GM19324 (cell line): ENCODE measurements at regions not wholly inside any gene's neighbourhood (a gene's known extent, or its start where the extent isn't known, plus 50 kb on each side); places are given as distances from the start of the nearest gene placed in this dataset.
A peak's percentile ranks its signal among the peaks of the same experiment; 100 is the strongest.
"Not testable (repeated sequence)": the region's sequence is repeated elsewhere in the genome, so short reads cannot be mapped to it uniquely, and the experiment has no call there.

Source experiments
- ATAC-seq: cut with Tn5 transposase; IDR thresholded peaks from one replicate; pipeline ENCODE4 v1.9.1; 2021; ENCODE audit warnings: mild to moderate bottlenecking, moderate library complexity; ENCODE audit not compliant: unreplicated experiment, low FRiP score

DNA sequence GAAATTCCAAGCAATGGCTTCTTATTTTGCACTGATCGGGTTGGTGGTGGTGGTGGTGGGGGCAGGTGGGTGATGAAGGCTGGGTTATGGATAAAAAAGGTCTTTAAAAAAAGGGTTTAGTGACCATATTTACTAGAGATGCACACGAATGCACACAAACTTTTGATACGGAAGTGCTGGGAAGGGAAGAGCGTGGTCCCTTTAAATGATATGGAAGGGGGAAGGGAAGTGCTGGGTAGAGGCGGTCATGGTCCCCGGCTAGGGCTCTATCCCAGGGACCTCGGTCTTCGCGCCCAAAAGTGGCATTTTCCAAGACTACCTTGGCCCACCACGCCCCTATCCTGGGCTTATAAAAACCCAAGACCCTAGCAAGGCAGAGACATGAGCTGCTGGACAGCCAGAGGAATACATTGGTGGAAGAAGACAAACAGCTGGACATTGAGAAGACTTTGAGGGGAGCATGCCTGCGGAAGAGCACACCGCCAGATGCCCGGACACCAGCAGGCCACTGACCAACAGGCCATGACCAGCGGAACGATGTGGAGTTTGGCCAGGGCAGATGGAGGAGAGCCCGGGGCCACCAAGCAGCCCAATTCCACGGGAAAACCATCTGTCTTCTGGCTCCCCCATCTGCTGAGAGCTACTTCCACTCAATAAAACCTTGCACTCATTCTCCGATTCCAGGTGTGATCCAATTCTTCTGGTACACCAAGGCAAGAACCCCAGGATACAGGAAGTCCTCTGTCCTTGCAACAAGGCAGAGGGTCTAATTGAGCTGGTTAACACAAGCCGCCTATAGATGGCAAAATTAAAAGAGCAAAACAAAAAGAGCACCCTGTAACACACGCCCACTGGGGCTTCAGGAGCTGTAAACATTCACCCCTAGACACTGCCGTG, 1720.2 kb downstream of the MRPL39 start:
- no peak for ATAC-seq

DNA sequence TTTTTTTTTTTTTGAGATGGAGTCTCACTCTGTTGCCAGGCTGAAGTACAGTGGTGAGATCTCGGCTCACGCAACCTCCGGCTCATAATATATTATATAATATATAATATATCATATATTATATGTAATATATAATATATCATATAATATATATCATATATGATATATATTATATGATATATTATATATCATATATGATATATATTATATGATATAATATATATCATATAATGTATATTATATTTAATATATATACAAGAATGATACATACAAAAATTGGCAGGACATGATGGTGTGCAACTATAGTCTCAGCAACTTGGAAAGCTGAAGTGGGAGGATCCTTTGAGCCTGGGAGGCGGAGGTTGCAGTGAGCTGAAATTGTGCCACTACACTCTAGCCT, 1725.5 kb downstream of the MRPL39 start:
- no peak for ATAC-seq

DNA sequence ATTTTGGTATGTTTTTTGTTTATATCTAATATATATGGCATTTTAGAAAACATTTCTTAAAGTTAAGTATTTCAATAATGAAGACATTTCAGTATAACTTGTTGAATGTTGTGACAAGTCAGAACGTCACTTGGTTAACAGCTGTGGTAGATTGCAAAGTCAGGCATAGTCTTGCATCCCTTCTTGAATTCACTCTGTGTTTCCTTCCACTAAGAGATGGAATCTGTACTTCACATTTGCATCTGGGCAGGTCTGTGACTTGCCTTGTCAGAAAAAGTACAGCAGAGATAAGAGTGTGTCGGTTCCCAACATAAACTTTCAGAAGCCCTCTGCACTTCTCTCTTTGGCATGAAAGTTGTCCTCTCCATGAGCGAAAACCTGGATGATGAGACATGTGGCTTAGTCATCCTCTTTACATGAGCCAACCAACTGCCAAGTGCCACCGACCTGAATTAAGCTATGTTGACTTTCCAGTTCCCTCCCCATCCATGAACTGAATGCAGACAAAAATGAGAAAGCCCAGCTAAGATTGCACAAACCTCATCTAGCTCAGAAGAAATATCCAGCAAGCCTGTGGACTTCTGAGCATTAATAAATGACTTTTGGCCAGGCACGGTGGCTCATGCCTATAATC, 1730.2 kb downstream of the MRPL39 start:
- ATAC-seq, result no peak

DNA sequence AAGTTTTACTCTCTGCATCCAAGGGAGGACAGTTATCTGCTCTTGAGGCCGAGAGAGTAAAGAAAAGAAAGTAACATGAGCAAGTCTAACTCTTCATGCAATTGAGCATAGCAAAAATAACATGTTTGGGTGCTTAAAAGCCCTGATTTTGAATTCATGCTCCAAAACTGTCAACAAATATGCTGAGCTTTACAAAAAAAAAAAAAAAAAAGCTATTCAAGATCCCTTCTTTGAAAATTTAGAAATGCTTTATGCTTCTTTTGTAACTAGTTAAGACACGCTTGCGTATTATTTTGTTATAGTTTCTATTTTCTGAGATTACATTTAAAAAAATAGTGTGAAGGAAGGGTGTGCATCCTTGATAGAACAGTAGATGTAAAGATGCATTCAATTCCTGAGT, 1733.0 kb downstream of the MRPL39 start:
- ATAC-seq, result no peak

DNA sequence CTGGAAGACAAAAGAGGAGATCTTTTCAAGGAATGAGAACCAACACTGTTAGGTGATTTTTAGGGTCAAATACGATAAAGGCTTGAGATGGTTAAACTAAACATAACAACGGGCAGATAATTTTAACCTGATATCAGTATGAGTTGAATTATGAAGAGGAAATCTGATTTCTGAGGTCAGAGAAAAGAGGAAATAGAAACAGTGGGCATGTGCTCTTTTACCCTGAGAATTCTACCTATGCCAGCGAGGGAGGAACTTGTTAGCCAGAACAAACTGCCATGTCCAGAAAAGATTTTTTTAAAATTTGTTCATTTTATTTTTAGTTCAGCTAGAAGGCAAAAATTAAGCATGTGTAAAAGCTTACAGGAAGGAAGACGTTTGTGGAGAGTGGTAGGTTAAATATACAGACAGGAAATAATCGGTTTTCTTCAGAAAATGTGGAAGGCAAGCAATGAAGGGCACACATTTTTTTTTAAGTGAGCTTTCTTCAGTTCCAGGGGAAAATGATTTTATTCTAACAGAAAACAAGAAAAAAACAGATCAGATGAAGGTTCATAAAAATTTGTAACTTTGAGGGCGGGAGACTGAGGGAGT, 1745.3 kb downstream of the MRPL39 start:
- ATAC-seq, result no peak

DNA sequence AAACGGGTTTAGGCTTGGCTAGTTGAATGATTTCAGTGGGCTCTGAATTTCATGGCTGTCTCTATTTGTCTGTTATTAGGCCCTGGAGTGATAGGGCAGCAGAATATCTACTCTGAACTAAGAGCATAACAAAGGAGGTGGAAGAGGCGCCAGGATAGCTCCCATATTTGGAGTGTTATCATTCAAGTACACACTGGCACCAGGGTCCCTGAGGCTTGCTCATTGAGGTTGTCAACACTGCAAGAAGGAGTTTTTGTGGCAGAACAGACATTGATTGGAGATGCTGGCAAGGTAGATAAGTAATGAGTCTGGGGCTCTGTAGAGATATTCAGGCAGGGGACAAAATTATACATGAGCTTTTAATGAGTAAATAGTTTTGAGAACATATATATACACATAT, 1748.4 kb downstream of the MRPL39 start:
- no peak for ATAC-seq

DNA sequence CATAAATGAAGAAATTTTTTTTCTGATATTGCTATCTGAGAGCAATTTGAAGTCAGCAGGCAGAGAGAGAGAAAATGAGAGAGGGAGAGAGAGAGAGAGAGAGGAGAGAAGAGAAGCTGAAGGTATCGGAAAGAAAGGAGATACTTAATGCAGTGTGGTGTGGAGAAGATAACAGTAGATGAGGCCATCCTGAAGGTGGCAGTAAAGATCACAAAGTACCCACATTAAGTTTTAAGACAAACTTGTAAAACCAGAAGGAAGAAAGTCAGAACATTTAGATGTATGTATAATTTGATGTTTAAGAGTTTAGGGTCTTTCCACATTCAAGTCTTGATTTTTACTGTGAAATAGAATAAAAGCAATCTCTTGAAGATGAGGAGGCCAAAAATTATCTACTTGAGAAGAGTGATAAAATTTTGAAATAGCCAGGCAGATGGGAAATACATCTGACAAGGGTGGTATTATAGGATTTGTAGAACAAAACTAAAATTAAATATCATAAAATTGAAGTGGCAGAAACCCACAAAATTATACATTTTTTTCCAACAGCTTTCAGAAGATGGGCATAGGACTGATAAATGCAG, 1753.4 kb downstream of the MRPL39 start:
- ATAC-seq, result peak; percentile 62

DNA sequence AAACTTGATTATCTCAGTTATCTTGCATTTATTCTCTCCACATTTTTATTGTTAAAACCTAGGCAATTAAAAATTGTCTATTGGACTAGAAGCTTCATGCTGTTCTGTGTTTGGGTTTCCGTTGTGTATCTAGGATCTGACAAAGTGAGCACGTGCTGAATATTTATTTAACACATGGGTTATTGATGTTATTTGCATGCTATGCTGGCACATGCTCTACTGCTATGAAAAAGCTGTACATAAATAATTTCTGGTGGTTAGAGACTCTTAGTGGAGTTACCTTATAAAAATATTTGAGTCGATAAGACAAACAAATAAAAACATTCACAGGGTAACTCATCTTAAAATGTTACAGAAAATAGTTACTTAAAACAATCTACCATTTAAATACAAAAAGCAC, 1769.7 kb downstream of the MRPL39 start:
- no peak for ATAC-seq

DNA sequence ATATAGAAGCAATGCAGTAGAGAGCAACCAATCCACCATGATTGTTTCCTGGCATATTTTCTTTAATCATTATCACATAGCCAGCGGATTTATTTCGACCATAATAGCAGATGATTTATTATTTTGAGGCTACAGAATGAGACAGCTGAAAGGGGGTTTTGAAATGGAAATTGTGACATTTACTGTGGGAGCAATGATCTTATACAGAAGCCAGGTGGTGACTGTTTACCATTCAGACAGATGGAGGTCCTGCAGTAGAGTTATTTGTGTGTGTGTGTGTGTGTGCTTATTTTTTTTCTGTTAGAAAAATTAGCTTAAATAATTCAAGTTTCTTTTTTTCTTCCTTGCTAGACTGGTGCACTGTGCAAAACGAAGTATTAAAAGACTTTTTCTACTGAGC, 1784.5 kb downstream of the MRPL39 start:
- ATAC-seq, result no peak

DNA sequence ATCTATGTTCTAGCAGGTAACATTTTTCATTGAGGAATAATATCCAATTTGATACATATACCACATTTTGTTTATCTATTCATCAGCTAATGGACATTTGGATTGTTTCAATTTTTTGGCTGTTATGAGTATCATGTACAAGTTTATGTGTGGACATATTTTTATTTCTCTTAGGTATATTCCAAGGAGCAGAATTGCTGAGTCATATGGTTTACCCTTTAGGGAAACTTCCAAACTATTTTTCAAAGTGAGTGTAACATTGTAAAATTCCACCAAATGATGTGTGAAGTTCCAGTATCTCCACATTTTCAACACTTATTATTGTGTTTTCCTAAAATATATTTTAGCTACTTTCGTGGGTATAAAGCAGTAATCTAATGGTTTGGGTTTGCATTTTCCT, 1789.9 kb downstream of the MRPL39 start:
- ATAC-seq, result no peak

DNA sequence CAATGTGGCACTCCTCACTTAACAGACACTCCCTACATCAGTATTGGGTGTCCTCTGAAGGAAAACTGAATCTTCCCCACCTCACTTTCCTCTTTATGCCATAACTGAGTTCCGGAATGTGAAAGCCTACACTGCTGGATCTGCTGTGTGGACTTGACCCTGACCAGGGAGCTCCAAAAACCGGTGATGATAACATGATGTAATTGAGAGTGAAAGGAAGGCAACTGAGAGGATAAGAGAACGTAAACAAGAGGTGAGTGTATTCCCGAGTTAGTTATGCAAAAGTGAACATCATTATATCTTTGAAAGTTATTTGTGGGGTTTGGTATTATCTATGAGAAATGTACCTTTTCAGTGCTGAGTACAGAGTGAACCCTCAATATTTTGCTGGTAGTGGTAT, 1794.8 kb downstream of the MRPL39 start:
- ATAC-seq, result no peak

DNA sequence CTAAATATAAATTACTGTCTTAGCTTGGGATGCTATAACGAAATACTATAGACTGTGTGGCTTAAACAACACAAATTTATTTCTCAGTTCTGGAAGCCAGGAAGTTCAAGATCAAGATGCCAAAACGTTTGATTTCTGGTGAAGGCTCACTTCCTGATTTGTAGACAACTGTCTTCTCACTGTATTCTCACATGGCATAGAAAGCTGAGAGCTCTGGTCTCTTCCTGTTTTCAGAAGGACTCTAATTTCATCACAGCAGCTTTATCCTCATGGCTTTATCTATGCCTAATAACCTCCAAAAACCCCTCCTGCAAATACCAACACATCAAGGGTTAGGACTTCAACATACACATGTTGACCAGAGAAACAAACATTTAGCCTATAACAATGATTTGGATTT, 1795.5 kb downstream of the MRPL39 start:
- no peak for ATAC-seq

DNA sequence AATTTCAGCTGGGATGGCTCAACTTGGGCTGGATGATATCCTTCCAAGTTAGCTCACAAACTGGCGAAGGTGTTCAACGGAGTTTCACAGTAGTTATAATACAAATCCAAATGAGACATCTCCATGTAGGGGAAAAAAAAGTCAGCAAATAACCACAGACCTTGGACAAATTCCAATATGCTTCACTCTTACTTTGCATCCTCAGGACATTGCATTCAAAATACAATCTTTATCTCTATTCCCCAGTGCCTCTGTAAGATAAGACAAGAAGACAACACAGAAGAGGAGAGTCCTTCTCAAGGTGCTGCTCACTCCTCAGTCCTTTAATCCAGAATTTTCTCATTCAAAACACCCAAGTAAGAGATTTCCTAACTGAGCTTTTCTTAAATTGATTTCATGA, 1797.7 kb downstream of the MRPL39 start:
- no peak for ATAC-seq

DNA sequence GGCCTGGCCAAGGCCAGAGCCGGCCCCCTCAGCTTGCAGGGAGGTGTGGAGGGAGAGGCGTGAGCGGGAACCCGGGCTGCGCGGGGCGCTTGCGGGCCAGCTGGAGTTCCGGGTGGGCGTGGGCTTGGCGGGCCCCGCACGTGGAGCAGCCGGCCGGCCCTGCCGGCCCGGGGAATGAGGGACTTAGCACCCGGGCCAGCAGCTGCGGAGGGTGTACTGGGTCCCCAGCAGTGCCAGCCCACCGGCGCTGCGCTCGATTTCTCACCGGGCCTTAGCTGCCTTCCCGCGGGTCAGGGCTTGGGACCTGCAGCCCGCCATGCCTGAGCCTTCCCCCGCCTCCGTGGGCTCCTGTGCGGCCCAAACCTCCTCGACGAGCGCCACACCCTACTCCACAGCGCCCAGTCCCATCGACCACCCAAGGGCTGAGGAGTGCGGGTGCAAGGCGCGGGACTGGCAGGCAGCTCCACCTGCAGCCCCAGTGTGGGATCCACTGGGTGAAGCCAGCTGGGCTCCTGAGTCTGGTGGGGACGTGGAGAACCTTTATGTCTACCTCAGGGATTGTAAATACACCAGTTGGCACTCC, 1800.2 kb downstream of the MRPL39 start:
- not testable (repeated sequence) for ATAC-seq

DNA sequence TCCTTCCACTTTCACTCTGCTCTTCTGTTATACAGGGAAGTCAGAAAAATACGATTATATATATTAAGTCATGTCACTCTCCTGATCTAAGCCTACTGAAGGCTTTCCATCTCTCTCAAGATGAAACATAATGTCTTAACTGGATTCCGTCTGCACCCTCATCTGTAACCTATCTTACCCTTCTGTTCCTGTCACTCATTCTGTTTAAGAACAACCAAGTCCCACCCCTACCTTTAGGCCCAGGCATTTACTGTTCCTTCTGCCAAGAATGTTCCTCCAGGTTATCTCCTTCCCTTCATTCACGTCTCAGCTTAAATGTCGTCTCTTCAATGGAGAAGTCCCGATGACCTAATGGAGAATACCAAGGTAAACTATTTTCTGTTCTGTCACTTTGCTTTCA, 1802.4 kb downstream of the MRPL39 start:
- no peak for ATAC-seq

DNA sequence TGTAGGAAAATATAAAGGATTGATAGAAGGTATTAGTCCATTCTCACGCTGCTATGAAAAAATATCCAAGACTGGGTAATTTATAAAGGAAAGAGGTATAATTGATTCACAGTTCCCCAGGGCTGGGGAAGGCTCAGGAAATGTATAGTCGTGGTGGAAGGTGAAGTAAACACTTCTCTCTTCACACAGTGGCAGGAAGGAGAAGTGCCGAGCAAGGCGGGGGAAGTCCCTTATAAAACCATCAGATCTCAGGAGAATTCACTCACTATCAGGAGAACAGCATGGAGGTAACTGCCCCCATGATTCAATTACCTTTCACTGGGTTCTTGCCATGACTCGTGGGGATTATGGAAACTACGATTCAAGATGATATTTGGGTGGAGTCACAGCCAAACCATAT, 1806.0 kb downstream of the MRPL39 start:
- no peak for ATAC-seq

DNA sequence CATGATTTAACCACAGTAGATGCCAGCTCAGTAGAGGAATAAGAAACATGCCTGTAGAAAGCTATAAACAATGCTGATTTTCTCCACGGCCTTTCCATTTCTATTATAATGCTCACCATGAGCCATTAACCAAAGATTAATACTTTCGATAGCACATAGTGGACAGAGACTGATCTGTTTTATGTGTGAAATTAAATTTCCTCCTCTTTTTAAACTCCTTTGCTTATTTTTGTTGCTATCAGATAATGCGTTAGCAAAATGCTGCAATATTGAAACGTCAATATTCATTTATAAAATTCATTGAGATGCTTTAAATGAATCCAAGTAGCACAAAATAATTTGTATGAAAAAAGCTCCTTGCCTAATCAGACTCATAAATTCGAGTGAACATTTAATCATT, 1807.9 kb downstream of the MRPL39 start:
- ATAC-seq, result no peak

DNA sequence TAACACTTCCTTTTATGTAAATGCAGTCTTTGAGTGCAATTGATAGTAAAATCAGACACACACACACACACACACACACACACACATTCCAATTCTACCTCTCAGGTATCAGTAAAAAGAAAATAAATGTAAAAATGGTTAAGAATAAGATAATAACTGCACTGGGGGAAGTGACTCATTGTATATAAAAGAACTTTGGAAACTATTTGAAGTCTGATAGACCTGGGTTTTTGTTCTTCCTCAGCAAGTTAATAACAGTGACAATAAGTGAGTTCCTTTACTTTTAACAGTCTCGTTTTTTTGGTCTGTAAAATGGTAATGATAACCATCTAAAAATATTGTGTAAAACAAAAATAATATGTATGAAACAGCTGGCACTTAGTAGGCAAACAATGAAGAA, 1815.0 kb downstream of the MRPL39 start:
- ATAC-seq, result no peak

DNA sequence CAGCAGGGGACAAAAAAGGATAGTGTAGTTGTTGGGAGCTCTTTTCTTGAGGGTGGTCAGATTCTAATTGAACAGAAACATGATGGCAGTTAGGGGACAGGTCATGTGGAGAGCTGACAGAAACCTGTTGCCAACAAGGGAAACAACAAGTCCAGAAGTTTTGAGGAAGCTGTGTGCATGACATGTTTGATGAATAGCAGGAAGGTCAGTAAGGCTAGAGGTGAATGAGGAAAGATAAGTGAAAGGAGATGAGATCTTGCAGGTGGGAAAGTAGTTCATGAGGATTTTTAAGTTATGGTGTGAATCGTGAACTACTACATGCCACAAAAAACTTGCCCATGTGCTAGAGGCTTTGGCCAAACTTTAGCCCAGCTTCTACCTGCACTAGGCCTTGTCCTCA, 1817.4 kb downstream of the MRPL39 start:
- ATAC-seq, result no peak

DNA sequence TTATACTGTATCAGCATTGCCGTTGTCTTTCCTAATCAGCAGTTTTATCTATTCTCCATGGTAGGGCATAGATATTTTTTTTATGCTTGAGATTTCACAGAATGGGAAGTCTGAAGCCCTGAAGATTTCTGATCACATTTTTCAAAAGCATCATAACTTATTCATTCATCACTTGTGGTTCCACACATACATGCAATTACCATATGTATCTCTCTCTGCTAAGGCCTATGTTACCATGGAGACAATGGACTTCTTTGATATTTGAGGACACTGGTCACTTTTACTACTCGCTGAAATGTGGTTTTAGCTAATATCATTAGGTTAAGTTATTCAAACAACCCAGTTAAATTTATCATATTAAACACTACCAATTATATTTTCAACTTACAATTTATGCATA, 1827.0 kb downstream of the MRPL39 start:
- no peak for ATAC-seq

DNA sequence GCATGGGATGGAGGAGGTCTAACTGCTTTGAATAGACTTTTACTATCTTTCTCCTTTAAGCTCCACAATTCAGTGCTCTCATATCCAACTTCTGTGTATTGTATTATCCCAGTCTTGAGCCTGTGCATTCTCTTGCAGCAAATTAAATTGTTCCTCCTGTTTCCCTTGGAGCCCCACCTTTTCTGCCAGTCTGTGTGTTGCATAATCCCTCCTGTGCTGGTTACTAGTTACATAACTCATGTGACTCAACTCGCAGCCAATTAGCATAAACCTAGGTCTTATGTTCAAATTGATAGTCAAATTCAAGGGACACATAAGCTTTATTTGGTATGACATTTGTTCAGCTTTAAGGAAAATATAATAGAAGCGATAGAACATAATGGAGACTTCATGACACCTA, 1863.5 kb downstream of the MRPL39 start:
- no peak for ATAC-seq
